Activated CD4-positive, alpha-beta T cell treated with anti-CD3 and anti-CD28 coated beads, Interleukin-2, amount 10 ng/mL, durations not matched to agents 24 days and 14 days (primary cell): ENCODE measurements at regions not wholly inside any gene's neighbourhood (a gene's known extent, or its start where the extent isn't known, plus 50 kb on each side); places are given as distances from the start of the nearest gene placed in this dataset.

ENCODE experiments used
- DNase-seq: peaks from one replicate; pipeline ENCODE4 v3.0.0; 2022
- H3K27ac Mint-ChIP-seq: one replicate; pipeline ENCODE4 v1.8.0; 2022; ENCODE audit warnings: mild to moderate bottlenecking, mixed read lengths
- H3K27me3 Mint-ChIP-seq: one replicate; pipeline ENCODE4 v1.8.0; 2022; ENCODE audit warnings: mixed read lengths
- H3K36me3 Mint-ChIP-seq: one replicate; pipeline ENCODE4 v1.8.0; 2022; ENCODE audit warnings: low read depth, mild to moderate bottlenecking, mixed read lengths
- H3K4me1 Mint-ChIP-seq: one replicate; pipeline ENCODE4 v1.8.0; 2021; ENCODE audit warnings: mixed read lengths
- H3K4me3 Mint-ChIP-seq: one replicate; pipeline ENCODE4 v1.8.0; 2022; ENCODE audit warnings: mild to moderate bottlenecking, moderate library complexity, mixed read lengths
- H3K9me3 Mint-ChIP-seq: one replicate; pipeline ENCODE4 v1.8.0; 2021; ENCODE audit warnings: mixed read lengths
- intact Hi-C: fragments of 100-400 bp; cut with micrococcal nuclease; formaldehyde crosslinking; loops from one replicate; pipeline ENCODE4 v1.15.1; 2023

- intact Hi-C loops = no loop called here
- DNase-seq = no peak
- no peaks in the 10 kb centered on the region for H3K36me3 Mint-ChIP-seq
- H3K4me1 Mint-ChIP-seq = peaks cover 7% of the 10 kb centered on the region
- no peak overlapping the region for H3K4me3 Mint-ChIP-seq
- peaks cover 12% of the 10 kb centered on the region for H3K27me3 Mint-ChIP-seq
- no peaks in the 10 kb centered on the region for H3K9me3 Mint-ChIP-seq
- no peak overlapping the region for H3K27ac Mint-ChIP-seq
Measured at GRCh38 chr2:88261725-88262124, 91.6 kb downstream of the THNSL2 start.

- no peaks in the 10 kb centered on the region for H3K9me3 Mint-ChIP-seq
- no peaks in the 10 kb centered on the region for H3K4me1 Mint-ChIP-seq
- no peak for DNase-seq
- no peaks in the 10 kb centered on the region for H3K36me3 Mint-ChIP-seq
- intact Hi-C loops = no loop called here
- H3K27me3 Mint-ChIP-seq = peaks cover 9% of the 10 kb centered on the region
- H3K27ac Mint-ChIP-seq = no peak overlapping the region
- no peak overlapping the region for H3K4me3 Mint-ChIP-seq
Measured at GRCh38 chr2:88258208-88258607, 88.1 kb downstream of the THNSL2 start.

GRCh38 chr2:88254437-88255091 is 84.4 kb downstream of the THNSL2 start:
- Mint-ChIP-seq H3K36me3 (no peaks in the 10 kb centered on the region), H3K4me3 (no peak overlapping the region), H3K27ac (no peak overlapping the region), H3K27me3 (peaks cover 7% of the 10 kb centered on the region), H3K4me1 (no peaks in the 10 kb centered on the region), H3K9me3 (no peaks in the 10 kb centered on the region)
- intact Hi-C loops = no loop called here
- DNase-seq = no peak

GRCh38 chr2:88253997-88254396 is 83.9 kb downstream of the THNSL2 start:
- Mint-ChIP-seq H3K36me3 (no peaks in the 10 kb centered on the region), H3K27me3 (peaks cover 10% of the 10 kb centered on the region), H3K4me3 (no peak overlapping the region), H3K4me1 (no peaks in the 10 kb centered on the region), H3K27ac (no peak overlapping the region), H3K9me3 (no peaks in the 10 kb centered on the region)
- no peak for DNase-seq
- intact Hi-C loops = no loop called here

GRCh38 chr2:88253375-88253774 is 83.2 kb downstream of the THNSL2 start:
- H3K4me1 Mint-ChIP-seq = no peaks in the 10 kb centered on the region

GRCh38 chr2:88252646-88253045 is 82.5 kb downstream of the THNSL2 start:
- H3K9me3 Mint-ChIP-seq = no peaks in the 10 kb centered on the region
- peaks cover 13% of the 10 kb centered on the region for H3K27me3 Mint-ChIP-seq
- H3K27ac Mint-ChIP-seq = no peak overlapping the region
- H3K36me3 Mint-ChIP-seq = no peaks in the 10 kb centered on the region
- intact Hi-C loops = no loop called here
- DNase-seq = no peak
- H3K4me1 Mint-ChIP-seq = no peaks in the 10 kb centered on the region
- H3K4me3 Mint-ChIP-seq = no peak overlapping the region

More at GRCh38 chr2:88253375-88253774, 83.2 kb downstream of the THNSL2 start:
- Mint-ChIP-seq H3K36me3 (no peaks in the 10 kb centered on the region), H3K4me3 (no peak overlapping the region), H3K27me3 (peaks cover 10% of the 10 kb centered on the region), H3K27ac (no peak overlapping the region), H3K9me3 (no peaks in the 10 kb centered on the region)
- no peak for DNase-seq
- intact Hi-C loops = no loop called here

- Mint-ChIP-seq H3K4me1 (no peaks in the 10 kb centered on the region), H3K9me3 (no peaks in the 10 kb centered on the region), H3K4me3 (no peak overlapping the region), H3K27ac (no peak overlapping the region), H3K27me3 (peaks cover 13% of the 10 kb centered on the region), H3K36me3 (no peaks in the 10 kb centered on the region)
- intact Hi-C loops = no loop called here
- no peak for DNase-seq
Measured at GRCh38 chr2:88252111-88252510, 82.0 kb downstream of the THNSL2 start.

- Mint-ChIP-seq H3K27me3 (peaks cover 13% of the 10 kb centered on the region), H3K36me3 (no peaks in the 10 kb centered on the region), H3K27ac (no peak overlapping the region), H3K4me3 (no peak overlapping the region), H3K9me3 (no peaks in the 10 kb centered on the region), H3K4me1 (no peaks in the 10 kb centered on the region)
- DNase-seq = no peak
- intact Hi-C loops = no loop called here
Measured at GRCh38 chr2:88250404-88250803, 80.3 kb downstream of the THNSL2 start.

- H3K27ac Mint-ChIP-seq = no peak overlapping the region
- no peaks in the 10 kb centered on the region for H3K4me1 Mint-ChIP-seq
Measured at GRCh38 chr2:88248280-88248828, 78.2 kb downstream of the THNSL2 start.

GRCh38 chr2:88247531-88247930 is 77.4 kb downstream of the THNSL2 start:
- no peak for DNase-seq
- no peaks in the 10 kb centered on the region for H3K36me3 Mint-ChIP-seq
- H3K27me3 Mint-ChIP-seq = peaks cover 11% of the 10 kb centered on the region
- intact Hi-C loops = no loop called here
- no peak overlapping the region for H3K27ac Mint-ChIP-seq
- no peak overlapping the region for H3K4me3 Mint-ChIP-seq
- H3K4me1 Mint-ChIP-seq = no peaks in the 10 kb centered on the region
- peaks cover 4% of the 10 kb centered on the region for H3K9me3 Mint-ChIP-seq

More at GRCh38 chr2:88248280-88248828, 78.2 kb downstream of the THNSL2 start:
- DNase-seq = no peak
- Mint-ChIP-seq H3K9me3 (no peaks in the 10 kb centered on the region), H3K27me3 (peaks cover 11% of the 10 kb centered on the region), H3K4me3 (no peak overlapping the region), H3K36me3 (no peaks in the 10 kb centered on the region)
- intact Hi-C loops = no loop called here

GRCh38 chr2:88245109-88245508 is 75.0 kb downstream of the THNSL2 start:
- H3K27me3 Mint-ChIP-seq = peaks cover 8% of the 10 kb centered on the region
- intact Hi-C loops = no loop called here
- H3K27ac Mint-ChIP-seq = no peak overlapping the region
- H3K9me3 Mint-ChIP-seq = peaks cover 4% of the 10 kb centered on the region
- no peaks in the 10 kb centered on the region for H3K4me1 Mint-ChIP-seq
- H3K4me3 Mint-ChIP-seq = no peak overlapping the region
- no peak for DNase-seq
- no peaks in the 10 kb centered on the region for H3K36me3 Mint-ChIP-seq

- H3K27me3 Mint-ChIP-seq = no peaks in the 10 kb centered on the region
- DNase-seq = no peak
- peaks cover 4% of the 10 kb centered on the region for H3K9me3 Mint-ChIP-seq
- H3K36me3 Mint-ChIP-seq = no peaks in the 10 kb centered on the region
- intact Hi-C loops = no loop called here
- H3K4me3 Mint-ChIP-seq = no peak overlapping the region
- H3K27ac Mint-ChIP-seq = no peak overlapping the region
- H3K4me1 Mint-ChIP-seq = no peaks in the 10 kb centered on the region
Measured at GRCh38 chr2:88239781-88240180, 69.6 kb downstream of the THNSL2 start.

GRCh38 chr2:88236666-88237065 is 66.5 kb downstream of the THNSL2 start:
- no peak overlapping the region for H3K27ac Mint-ChIP-seq
- H3K36me3 Mint-ChIP-seq = no peaks in the 10 kb centered on the region
- H3K9me3 Mint-ChIP-seq = no peaks in the 10 kb centered on the region
- H3K4me3 Mint-ChIP-seq = no peak overlapping the region
- no peaks in the 10 kb centered on the region for H3K4me1 Mint-ChIP-seq
- DNase-seq = no peak
- intact Hi-C loops = no loop called here
- H3K27me3 Mint-ChIP-seq = peaks cover 3% of the 10 kb centered on the region
